ENCODE measurements at regions not wholly inside any gene's neighbourhood (a gene's known extent, or its start where the extent isn't known, plus 50 kb on each side); places are given as distances from the start of the nearest gene placed in this dataset.

DNA sequence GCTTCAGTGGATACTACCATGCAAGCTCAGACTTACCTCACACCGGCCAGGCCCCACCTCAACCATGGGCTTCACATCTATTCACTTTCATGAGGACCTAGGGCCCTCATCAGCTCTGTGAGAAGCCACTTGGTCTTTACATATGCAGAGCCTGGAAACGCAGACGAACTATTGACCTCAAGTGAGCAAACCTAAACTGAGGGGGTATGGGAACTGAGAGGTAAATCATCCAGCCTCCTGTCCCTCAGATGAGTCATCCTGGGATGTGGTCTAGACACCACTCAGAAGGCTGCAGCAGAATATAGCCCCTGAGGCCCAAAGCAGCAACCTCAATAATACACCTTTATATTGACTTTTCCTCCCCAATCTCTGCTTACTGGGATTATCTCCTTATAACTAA is 578.0 kb downstream of the INSC start:
- TF ChIP-seq CTCF (IDR thresholded peaks at IDR 0.05 in 8 of 11, conservative IDR thresholded peaks at IDR 0.05 in 3 of 11) (no peak), POLR2AphosphoS5 (IDR thresholded peaks at IDR 0.05) (no peak)
